Liver (tissue), 8 donors: ENCODE measurements at regions not wholly inside any gene's neighbourhood (a gene's known extent, or its start where the extent isn't known, plus 50 kb on each side); places are given as distances from the start of the nearest gene placed in this dataset.

Source experiments
- DNase-seq: peaks from one replicate; pipeline ENCODE4 v3.0.0-alpha.2; 2017; ENCODE audit warnings: low spot score
- H3K27ac ChIP-seq, 2 donors: one replicate each; pipeline ENCODE4 v1.7.0; 2013; ENCODE audit warnings: inconsistent platforms in 2 of 2, low read length in 2 of 2, control low read depth in 1 of 2, low read depth in 1 of 2, mild to moderate bottlenecking in 1 of 2
- H3K27me3 ChIP-seq, 4 donors: one replicate each; pipeline versions ENCODE4 v1.6.1 to v1.7.0; 2013; ENCODE audit warnings: low read length in 3 of 4, inconsistent platforms in 1 of 4, mild to moderate bottlenecking in 1 of 4, moderate library complexity in 1 of 4; ENCODE audit not compliant: control insufficient read depth in 4 of 4, insufficient read depth in 4 of 4
- H3K36me3 ChIP-seq, 4 donors: one replicate each; pipeline versions ENCODE4 v1.6.1 to v1.7.0; 2013; ENCODE audit warnings: low read length in 3 of 4, mild to moderate bottlenecking in 3 of 4, low read depth in 1 of 4, moderate library complexity in 1 of 4; ENCODE audit not compliant: control insufficient read depth in 4 of 4, insufficient read depth in 3 of 4
- H3K4me1 ChIP-seq, 4 donors: one replicate each; pipeline versions ENCODE4 v1.6.1 to v1.7.0; 2013; ENCODE audit warnings: low read length in 3 of 4, mild to moderate bottlenecking in 3 of 4, moderate library complexity in 1 of 4; ENCODE audit not compliant: control insufficient read depth in 4 of 4, insufficient read depth in 4 of 4
- H3K4me3 ChIP-seq, 3 donors: one replicate each; pipeline versions ENCODE4 v1.6.1 to v1.7.0; 2013; ENCODE audit warnings: low read length in 3 of 3, control low read depth in 1 of 3, low read depth in 1 of 3, mild to moderate bottlenecking in 1 of 3
- H3K9ac ChIP-seq, 2 donors: one replicate each; pipeline ENCODE4 v1.7.0; 2013; ENCODE audit warnings: low read length in 2 of 2, mild to moderate bottlenecking in 2 of 2, moderate library complexity in 2 of 2, control low read depth in 1 of 2, low read depth in 1 of 2
- H3K9me3 ChIP-seq, 4 donors: one replicate each; pipeline versions ENCODE4 v1.6.1 to v1.7.0; 2013; ENCODE audit warnings: low read length in 3 of 4; ENCODE audit not compliant: control insufficient read depth in 4 of 4
- CTCF ChIP-seq: fragments of 150-350 bp; IDR thresholded peaks from 2 replicates; pipeline ENCODE4 v1.5.1; 2017; ENCODE audit warnings: improper control_type of control experiment, low read depth, low read length; ENCODE audit not compliant: missing input control
- EGR1 ChIP-seq, 2 donors: IDR thresholded peaks; 2 replicates each; pipeline ENCODE4 v1.6.1; 2016 to 2018; ENCODE audit warnings: antibody characterized with exemption in 2 of 2, low read depth in 2 of 2
- FOXA1 ChIP-seq: IDR thresholded peaks from 2 replicates; pipeline ENCODE4 v1.6.1; 2016; ENCODE audit warnings: antibody characterized with exemption
- FOXA2 ChIP-seq: IDR thresholded peaks from 2 replicates; pipeline ENCODE4 v1.6.1; 2016; ENCODE audit warnings: antibody characterized with exemption
- GABPA ChIP-seq, 2 donors: IDR thresholded peaks in 1 of 2; conservative IDR thresholded peaks in 1 of 2; 2 replicates each; pipeline ENCODE4 v1.6.1; 2016; ENCODE audit warnings: antibody characterized with exemption in 2 of 2, mild to moderate bottlenecking in 1 of 2, moderate library complexity in 1 of 2
- HNF4A ChIP-seq, 2 donors: conservative IDR thresholded peaks; 2 replicates each; pipeline ENCODE4 v1.6.1; 2016; ENCODE audit warnings: antibody characterized with exemption in 2 of 2, mild to moderate bottlenecking in 2 of 2
- HNF4G ChIP-seq: IDR thresholded peaks from 2 replicates; pipeline ENCODE4 v1.6.1; 2016; ENCODE audit warnings: antibody characterized with exemption
- JUND ChIP-seq, 2 donors: IDR thresholded peaks; 2 replicates each; pipeline ENCODE4 v1.6.1; 2016; ENCODE audit warnings: antibody characterized with exemption in 2 of 2
- NR2F2 ChIP-seq: IDR thresholded peaks from 2 replicates; pipeline ENCODE4 v1.6.1; 2016; ENCODE audit warnings: antibody characterized with exemption
- RAD21 ChIP-seq, 2 donors: IDR thresholded peaks; 2 replicates each; pipeline ENCODE4 v1.6.1; 2016; ENCODE audit warnings: antibody characterized with exemption in 2 of 2, mild to moderate bottlenecking in 2 of 2
- RXRA ChIP-seq, 2 donors: IDR thresholded peaks; 2 replicates each; pipeline ENCODE4 v1.6.1; 2017 to 2018; ENCODE audit warnings: antibody characterized with exemption in 2 of 2, mild to moderate bottlenecking in 1 of 2
- SP1 ChIP-seq: IDR thresholded peaks from 2 replicates; pipeline ENCODE4 v1.6.1; 2018; ENCODE audit warnings: antibody characterized with exemption, mild to moderate bottlenecking
- TAF1 ChIP-seq: conservative IDR thresholded peaks from 2 replicates; pipeline ENCODE4 v1.6.1; 2016; ENCODE audit warnings: antibody characterized with exemption, mild to moderate bottlenecking
- YY1 ChIP-seq: IDR thresholded peaks from 2 replicates; pipeline ENCODE4 v1.6.1; 2016; ENCODE audit warnings: antibody characterized with exemption, mild to moderate bottlenecking
- ZBTB33 ChIP-seq: IDR thresholded peaks from 2 replicates; pipeline ENCODE4 v1.6.1; 2016; ENCODE audit warnings: antibody characterized with exemption
- WGBS: extraction: QIAGEN DNeasy Blood & Tissue Kit; methylation state at CpG from one replicate; pipeline ENCODE4 v1.1.7; 2013; 5-methylcytosine and 5-hydroxymethylcytosine counted together
- TF ChIP-seq, protein P1 (sequence below): IDR thresholded peaks from 2 replicates; pipeline ENCODE4 v1.6.1; 2016; ENCODE audit warnings: antibody characterized with exemption
- TF ChIP-seq, protein P2 (sequence below): IDR thresholded peaks from 2 replicates; pipeline ENCODE4 v1.6.1; 2016; ENCODE audit warnings: antibody characterized with exemption
- TF ChIP-seq, protein P3 (sequence below): IDR thresholded peaks from 2 replicates; pipeline ENCODE4 v1.6.1; 2016; ENCODE audit warnings: antibody characterized with exemption, mild to moderate bottlenecking
- donor health status: healthy.
- donor health status: healthy.
- donor health status: healthy.
- donor health status: healthy.
- donor health status: healthy.

DNA sequence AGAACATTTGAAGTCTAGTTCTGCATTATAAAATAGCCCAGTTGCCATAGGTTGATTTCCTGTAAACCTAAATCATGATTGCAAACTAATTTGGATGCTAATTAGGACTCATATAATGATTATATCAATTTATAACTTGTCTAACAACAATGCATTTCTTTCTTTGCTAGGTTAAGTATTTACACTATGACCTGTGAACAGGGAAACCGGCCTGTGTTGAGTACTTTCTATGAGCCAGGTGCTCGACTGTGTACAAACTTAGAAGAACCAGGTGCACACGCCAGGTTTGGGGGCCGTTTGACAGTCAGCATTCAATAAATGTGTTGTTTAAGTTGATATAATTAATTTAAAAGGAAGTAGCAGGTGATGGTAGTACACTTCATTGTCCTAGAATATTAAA is 203.1 kb downstream of the TM9SF2 start:
- peaks cover 0 to 5% (median 2%) of the 10 kb centered on the region in 4 donors for H3K4me1 ChIP-seq
- 75% methylated on average over 4 of the region's 4 CpGs for WGBS
- no peak overlapping the region for H3K27ac ChIP-seq
- H3K9me3 ChIP-seq: no peaks in the 10 kb centered on the region
- peaks cover 0 to 2% (median 0%) of the 10 kb centered on the region in 4 donors for H3K36me3 ChIP-seq
- H3K4me3 ChIP-seq: no peak overlapping the region
- no peak for DNase-seq
- TF ChIP-seq SP1 (no peak), TAF1 (no peak), ZBTB33 (no peak), RXRA (IDR thresholded peaks at IDR 0.05) (no peak), GABPA (IDR thresholded peaks at IDR 0.05 in 1 of 2, conservative IDR thresholded peaks at IDR 0.05 in 1 of 2) (no peak), FOXA1 (no peak), JUND (IDR thresholded peaks at IDR 0.05) (no peak), NR2F2 (no peak), EGR1 (IDR thresholded peaks at IDR 0.05; ENCODE audit: low read depth in 2 of 2) (no peak), YY1 (no peak), FOXA2 (no peak), HNF4G (no peak), RAD21 (IDR thresholded peaks at IDR 0.05) (no peak), CTCF (no peak), HNF4A (conservative IDR thresholded peaks at IDR 0.05) (no peak)
- TF ChIP-seq, protein P1, sequence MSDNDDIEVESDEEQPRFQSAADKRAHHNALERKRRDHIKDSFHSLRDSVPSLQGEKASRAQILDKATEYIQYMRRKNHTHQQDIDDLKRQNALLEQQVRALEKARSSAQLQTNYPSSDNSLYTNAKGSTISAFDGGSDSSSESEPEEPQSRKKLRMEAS: no peak
- TF ChIP-seq, protein P2, sequence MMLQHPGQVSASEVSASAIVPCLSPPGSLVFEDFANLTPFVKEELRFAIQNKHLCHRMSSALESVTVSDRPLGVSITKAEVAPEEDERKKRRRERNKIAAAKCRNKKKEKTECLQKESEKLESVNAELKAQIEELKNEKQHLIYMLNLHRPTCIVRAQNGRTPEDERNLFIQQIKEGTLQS: no peak
- TF ChIP-seq, protein P3, sequence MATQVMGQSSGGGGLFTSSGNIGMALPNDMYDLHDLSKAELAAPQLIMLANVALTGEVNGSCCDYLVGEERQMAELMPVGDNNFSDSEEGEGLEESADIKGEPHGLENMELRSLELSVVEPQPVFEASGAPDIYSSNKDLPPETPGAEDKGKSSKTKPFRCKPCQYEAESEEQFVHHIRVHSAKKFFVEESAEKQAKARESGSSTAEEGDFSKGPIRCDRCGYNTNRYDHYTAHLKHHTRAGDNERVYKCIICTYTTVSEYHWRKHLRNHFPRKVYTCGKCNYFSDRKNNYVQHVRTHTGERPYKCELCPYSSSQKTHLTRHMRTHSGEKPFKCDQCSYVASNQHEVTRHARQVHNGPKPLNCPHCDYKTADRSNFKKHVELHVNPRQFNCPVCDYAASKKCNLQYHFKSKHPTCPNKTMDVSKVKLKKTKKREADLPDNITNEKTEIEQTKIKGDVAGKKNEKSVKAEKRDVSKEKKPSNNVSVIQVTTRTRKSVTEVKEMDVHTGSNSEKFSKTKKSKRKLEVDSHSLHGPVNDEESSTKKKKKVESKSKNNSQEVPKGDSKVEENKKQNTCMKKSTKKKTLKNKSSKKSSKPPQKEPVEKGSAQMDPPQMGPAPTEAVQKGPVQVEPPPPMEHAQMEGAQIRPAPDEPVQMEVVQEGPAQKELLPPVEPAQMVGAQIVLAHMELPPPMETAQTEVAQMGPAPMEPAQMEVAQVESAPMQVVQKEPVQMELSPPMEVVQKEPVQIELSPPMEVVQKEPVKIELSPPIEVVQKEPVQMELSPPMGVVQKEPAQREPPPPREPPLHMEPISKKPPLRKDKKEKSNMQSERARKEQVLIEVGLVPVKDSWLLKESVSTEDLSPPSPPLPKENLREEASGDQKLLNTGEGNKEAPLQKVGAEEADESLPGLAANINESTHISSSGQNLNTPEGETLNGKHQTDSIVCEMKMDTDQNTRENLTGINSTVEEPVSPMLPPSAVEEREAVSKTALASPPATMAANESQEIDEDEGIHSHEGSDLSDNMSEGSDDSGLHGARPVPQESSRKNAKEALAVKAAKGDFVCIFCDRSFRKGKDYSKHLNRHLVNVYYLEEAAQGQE: no peak
- no peak overlapping the region for H3K9ac ChIP-seq
- no peaks in the 10 kb centered on the region for H3K27me3 ChIP-seq
